LNCAP (cell line): ENCODE measurements at regions not wholly inside any gene's neighbourhood (a gene's known extent, or its start where the extent isn't known, plus 50 kb on each side); places are given as distances from the start of the nearest gene placed in this dataset.

Source experiments
- TF ChIP-seq, protein P1 (sequence below): fragments of 450-650 bp; IDR thresholded peaks from 2 replicates; pipeline ENCODE4 v1.5.1; 2017; ENCODE audit warnings: mild to moderate bottlenecking

- TF ChIP-seq, protein P1, sequence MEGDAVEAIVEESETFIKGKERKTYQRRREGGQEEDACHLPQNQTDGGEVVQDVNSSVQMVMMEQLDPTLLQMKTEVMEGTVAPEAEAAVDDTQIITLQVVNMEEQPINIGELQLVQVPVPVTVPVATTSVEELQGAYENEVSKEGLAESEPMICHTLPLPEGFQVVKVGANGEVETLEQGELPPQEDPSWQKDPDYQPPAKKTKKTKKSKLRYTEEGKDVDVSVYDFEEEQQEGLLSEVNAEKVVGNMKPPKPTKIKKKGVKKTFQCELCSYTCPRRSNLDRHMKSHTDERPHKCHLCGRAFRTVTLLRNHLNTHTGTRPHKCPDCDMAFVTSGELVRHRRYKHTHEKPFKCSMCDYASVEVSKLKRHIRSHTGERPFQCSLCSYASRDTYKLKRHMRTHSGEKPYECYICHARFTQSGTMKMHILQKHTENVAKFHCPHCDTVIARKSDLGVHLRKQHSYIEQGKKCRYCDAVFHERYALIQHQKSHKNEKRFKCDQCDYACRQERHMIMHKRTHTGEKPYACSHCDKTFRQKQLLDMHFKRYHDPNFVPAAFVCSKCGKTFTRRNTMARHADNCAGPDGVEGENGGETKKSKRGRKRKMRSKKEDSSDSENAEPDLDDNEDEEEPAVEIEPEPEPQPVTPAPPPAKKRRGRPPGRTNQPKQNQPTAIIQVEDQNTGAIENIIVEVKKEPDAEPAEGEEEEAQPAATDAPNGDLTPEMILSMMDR, result no peak
Measured at GRCh38 chr5:132130918-132131715, 57.5 kb downstream of the CSF2 start.

DNA sequence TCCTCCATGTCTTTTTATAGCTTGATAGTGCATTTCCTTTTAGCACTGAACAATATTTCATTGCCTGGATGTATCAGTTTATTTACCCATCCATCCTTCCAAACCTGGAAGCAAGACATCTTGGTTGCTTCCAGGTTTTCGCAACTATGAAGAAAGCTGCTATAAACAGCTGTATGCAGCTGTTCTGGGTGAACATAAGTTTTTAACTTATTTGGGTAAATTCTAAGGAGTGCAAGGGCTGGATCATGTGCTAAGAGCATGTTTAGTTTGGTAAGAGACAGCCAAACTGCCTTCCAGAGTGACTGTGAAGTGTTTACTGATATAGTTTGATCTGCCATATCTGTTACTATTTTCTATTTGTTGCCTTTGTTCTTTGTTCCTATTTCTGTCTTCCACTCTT lies 58.5 kb downstream of the CSF2 start:
- TF ChIP-seq, protein P1, result no peak

DNA sequence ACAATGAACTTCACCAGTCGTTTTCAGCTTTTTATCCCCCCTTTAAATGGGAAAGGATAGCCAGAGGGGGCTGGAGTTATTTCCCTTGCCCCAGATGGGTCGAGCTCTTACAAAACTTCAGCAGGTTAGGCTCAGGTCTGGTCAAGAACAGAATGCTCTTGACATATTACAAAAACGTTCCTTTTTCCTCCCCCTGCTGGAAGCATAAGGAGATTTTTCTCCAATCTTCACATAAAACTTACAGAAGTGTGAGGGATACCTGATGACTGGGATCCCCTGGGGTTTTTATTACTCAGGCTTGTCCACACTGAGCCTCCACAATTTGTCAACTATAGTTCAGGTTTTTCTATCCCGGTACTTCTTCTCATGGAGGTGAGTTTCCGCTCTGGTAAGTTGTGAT lies 60.8 kb downstream of the CSF2 start:
- TF ChIP-seq, protein P1, result peak; percentile 16; the same call in 1 of the 2 replicates

GRCh38 chr5:132136906-132137305 lies 63.3 kb downstream of the CSF2 start:
- TF ChIP-seq, protein P1, result no peak

DNA sequence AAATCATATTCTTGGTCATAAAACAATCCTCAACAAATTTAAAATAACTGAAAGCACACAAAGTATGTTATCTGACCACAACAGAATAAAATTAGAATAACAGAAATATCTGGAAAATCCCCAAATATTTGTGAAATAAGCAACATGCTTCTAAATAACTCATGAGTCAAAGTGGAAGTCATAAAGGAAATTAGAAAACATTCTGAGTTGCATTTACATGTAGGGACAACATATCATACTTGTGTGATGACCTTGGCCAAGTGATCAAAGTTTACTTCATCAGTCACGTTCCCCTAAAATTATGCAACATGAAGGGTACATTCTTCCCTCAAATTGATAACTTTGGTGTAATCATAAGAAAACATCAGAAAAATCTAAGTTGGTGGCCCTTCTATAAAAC lies 64.7 kb downstream of the CSF2 start:
- TF ChIP-seq, protein P1, result no peak
